Astrocyte (in vitro differentiated cells and primary cell): ENCODE measurements at regions not wholly inside any gene's neighbourhood (a gene's known extent, or its start where the extent isn't known, plus 50 kb on each side); places are given as distances from the start of the nearest gene placed in this dataset.

ENCODE experiments used
- DNase-seq: peaks from one replicate; pipeline ENCODE4 v3.0.0-alpha.2; 2010; ENCODE audit warnings: low read depth
- FAIRE-seq: peaks from 2 replicates; lab custom pipeline; 2011; peaks lifted over from hg19 to GRCh38; lab: Jason Lieb, UNC
- H2AFZ ChIP-seq: 2 replicates; pipeline ENCODE4 v1.6.0; 2012; ENCODE audit warnings: low read depth, low read length, inconsistent platforms
- H3K27ac ChIP-seq: 2 replicates; pipeline ENCODE4 v1.5.1; 2011; ENCODE audit warnings: low read depth, low read length, inconsistent platforms
- H3K27me3 ChIP-seq: 2 replicates; pipeline ENCODE4 v1.6.0; 2011; ENCODE audit warnings: low read length, inconsistent platforms; ENCODE audit not compliant: insufficient read depth
- H3K36me3 ChIP-seq: 2 replicates; pipeline ENCODE4 v1.5.1; 2011; ENCODE audit warnings: low read length, inconsistent platforms; ENCODE audit not compliant: insufficient read depth
- H3K4me1 ChIP-seq: 2 replicates; pipeline ENCODE4 v1.5.1; 2011; ENCODE audit warnings: low read length, inconsistent platforms; ENCODE audit not compliant: insufficient read depth
- H3K4me2 ChIP-seq: 2 replicates; pipeline ENCODE4 v1.6.0; 2012; ENCODE audit warnings: low read length, inconsistent platforms
- H3K4me3 ChIP-seq: 2 replicates; pipeline ENCODE4 v1.5.1; 2011; ENCODE audit warnings: low read depth, mild to moderate bottlenecking, low read length, inconsistent platforms; ENCODE audit not compliant: insufficient read depth
- H3K79me2 ChIP-seq: 2 replicates; pipeline ENCODE4 v1.6.0; 2012; ENCODE audit warnings: mild to moderate bottlenecking, low read length, inconsistent platforms; ENCODE audit not compliant: insufficient read depth
- H3K9ac ChIP-seq: 2 replicates; pipeline ENCODE4 v1.6.0; 2012; ENCODE audit warnings: mild to moderate bottlenecking, low read length, inconsistent platforms
- H3K9me3 ChIP-seq: 2 replicates; pipeline ENCODE4 v1.5.1; 2012; ENCODE audit warnings: low read depth, mild to moderate bottlenecking, low read length, inconsistent platforms; ENCODE audit not compliant: insufficient read depth
- H4K20me1 ChIP-seq: 2 replicates; pipeline ENCODE4 v1.6.0; 2012; ENCODE audit warnings: low read length, inconsistent platforms; ENCODE audit not compliant: insufficient read depth
- H3K27ac Mint-ChIP-seq: one replicate; pipeline ENCODE4 v1.8.0; 2021; ENCODE audit warnings: mild to moderate bottlenecking, mixed read lengths; ENCODE audit not compliant: unreplicated experiment
- H3K27me3 Mint-ChIP-seq: one replicate; pipeline ENCODE4 v1.8.0; 2021; ENCODE audit warnings: low read depth, mixed read lengths; ENCODE audit not compliant: unreplicated experiment
- H3K36me3 Mint-ChIP-seq: one replicate; pipeline ENCODE4 v1.8.0; 2021; ENCODE audit warnings: low read depth, mixed read lengths; ENCODE audit not compliant: unreplicated experiment
- H3K4me1 Mint-ChIP-seq: one replicate; pipeline ENCODE4 v1.8.0; 2021; ENCODE audit warnings: low read depth, mixed read lengths; ENCODE audit not compliant: unreplicated experiment
- H3K4me3 Mint-ChIP-seq: one replicate; pipeline ENCODE4 v1.8.0; 2021; ENCODE audit warnings: mild to moderate bottlenecking, moderate library complexity, mixed read lengths; ENCODE audit not compliant: unreplicated experiment
- H3K9me3 Mint-ChIP-seq: one replicate; pipeline ENCODE4 v1.8.0; 2021; ENCODE audit warnings: mild to moderate bottlenecking, mixed read lengths; ENCODE audit not compliant: unreplicated experiment
- EZH2 ChIP-seq: IDR thresholded peaks from 2 replicates; pipeline ENCODE4 v1.6.1; 2012; ENCODE audit warnings: mild to moderate bottlenecking, low read length, inconsistent platforms; ENCODE audit not compliant: insufficient read depth
- TF ChIP-seq, protein P1 (sequence below): IDR thresholded peaks from 2 replicates; pipeline ENCODE4 v1.5.1; 2011; ENCODE audit warnings: low read depth, mild to moderate bottlenecking, inconsistent platforms, low read length, moderate library complexity; ENCODE audit not compliant: insufficient read depth

DNA sequence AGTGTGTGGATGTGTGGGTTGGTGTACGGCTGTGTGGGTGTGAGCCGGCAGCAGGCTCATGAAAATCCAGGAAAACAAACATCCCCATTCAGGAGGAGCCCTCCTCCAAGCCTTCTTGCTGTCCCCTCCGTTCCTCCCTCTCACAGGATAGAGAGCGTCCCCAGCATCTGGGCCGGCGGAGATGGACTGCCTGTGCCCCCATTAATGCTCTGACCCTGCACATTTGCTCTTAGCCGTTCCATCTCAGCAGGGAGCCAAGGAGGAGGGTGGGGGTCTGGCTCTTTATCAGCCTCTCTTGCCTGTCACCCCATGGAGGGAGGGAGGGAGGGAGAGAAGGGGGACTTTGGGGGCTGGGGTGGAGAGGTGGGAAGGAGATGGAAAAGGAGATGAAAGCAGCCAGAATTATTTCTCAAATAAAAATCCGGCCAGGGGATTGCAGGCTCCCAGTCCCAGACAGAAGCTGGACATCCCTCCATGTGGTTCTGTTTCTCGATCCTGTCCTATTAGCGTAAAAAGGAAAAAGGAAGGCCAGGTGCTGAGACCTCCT, 240.0 kb upstream of the ZFHX3 start:
- Histone ChIP-seq H3K79me2 (no peaks in the 10 kb centered on the region), H3K36me3 (no peaks in the 10 kb centered on the region), H3K4me1 (no peaks in the 10 kb centered on the region), H4K20me1 (no peaks in the 10 kb centered on the region), H3K27ac (no peak overlapping the region), H2AFZ (no peak overlapping the region), H3K9ac (no peak overlapping the region), H3K4me2 (no peak overlapping the region), H3K4me3 (no peak overlapping the region), H3K27me3 (peaks cover 7% of the 10 kb centered on the region), H3K9me3 (no peaks in the 10 kb centered on the region)
- FAIRE-seq: no peak
- Mint-ChIP-seq H3K4me3 (no peak overlapping the region), H3K9me3 (peaks cover 2% of the 10 kb centered on the region), H3K36me3 (peaks cover 2% of the 10 kb centered on the region), H3K27me3 (peaks cover 40% of the 10 kb centered on the region), H3K27ac (no peak overlapping the region), H3K4me1 (no peaks in the 10 kb centered on the region)
- no peak for DNase-seq
- TF ChIP-seq, protein P1, sequence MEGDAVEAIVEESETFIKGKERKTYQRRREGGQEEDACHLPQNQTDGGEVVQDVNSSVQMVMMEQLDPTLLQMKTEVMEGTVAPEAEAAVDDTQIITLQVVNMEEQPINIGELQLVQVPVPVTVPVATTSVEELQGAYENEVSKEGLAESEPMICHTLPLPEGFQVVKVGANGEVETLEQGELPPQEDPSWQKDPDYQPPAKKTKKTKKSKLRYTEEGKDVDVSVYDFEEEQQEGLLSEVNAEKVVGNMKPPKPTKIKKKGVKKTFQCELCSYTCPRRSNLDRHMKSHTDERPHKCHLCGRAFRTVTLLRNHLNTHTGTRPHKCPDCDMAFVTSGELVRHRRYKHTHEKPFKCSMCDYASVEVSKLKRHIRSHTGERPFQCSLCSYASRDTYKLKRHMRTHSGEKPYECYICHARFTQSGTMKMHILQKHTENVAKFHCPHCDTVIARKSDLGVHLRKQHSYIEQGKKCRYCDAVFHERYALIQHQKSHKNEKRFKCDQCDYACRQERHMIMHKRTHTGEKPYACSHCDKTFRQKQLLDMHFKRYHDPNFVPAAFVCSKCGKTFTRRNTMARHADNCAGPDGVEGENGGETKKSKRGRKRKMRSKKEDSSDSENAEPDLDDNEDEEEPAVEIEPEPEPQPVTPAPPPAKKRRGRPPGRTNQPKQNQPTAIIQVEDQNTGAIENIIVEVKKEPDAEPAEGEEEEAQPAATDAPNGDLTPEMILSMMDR: no peak
- TF ChIP-seq EZH2: no peak

DNA sequence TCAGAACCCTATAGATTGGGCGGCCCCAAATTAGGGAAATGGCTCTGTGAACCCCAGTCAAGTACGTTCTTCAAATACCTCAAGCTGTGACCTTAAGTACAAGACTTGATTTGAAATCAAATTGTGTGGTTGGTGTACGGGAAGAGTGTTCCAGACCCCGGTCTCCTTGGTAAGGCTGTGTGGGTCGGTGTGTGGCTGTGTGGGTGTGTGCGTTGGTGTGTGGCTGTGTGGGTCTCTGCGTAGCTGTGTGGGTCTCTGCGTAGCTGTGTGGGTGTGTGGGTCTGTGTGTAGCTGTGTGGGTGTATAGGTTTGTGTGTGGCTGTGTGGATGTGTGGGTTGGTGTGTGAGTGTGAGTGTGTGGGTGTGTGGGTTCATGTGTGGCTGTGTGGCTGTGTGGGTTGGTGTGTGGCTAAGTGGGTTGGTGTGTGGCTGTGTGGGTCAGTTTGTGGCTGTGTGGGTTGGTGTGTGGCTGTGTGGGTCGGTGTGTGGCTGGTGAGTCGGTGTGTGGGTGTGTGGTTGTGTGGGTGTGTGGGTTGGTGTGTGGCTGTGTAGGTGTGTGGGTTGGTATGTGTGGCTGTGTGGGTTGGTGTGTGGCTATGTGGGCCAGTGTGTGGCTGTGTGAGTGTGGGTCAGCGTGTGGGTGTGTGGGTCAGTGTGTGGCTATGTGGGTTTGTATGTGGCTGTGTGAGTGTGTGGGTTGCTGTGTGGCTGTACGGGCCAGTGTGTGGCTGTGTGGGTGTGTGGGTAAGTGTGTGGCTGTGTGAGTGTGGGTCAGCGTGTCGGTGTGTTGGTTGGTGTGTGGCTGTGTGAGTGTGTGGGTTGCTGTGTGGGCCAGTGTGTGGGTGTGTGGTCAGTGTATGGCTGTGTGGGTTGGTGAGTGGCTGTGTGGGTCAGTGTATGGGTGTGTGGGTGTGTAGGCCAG, 238.7 kb upstream of the ZFHX3 start:
- Mint-ChIP-seq H3K4me3 (no peak overlapping the region), H3K27ac (no peak overlapping the region), H3K9me3 (peaks cover 2% of the 10 kb centered on the region), H3K27me3 (peaks cover 32% of the 10 kb centered on the region), H3K36me3 (no peaks in the 10 kb centered on the region), H3K4me1 (no peaks in the 10 kb centered on the region)
- no peaks in the 10 kb centered on the region for H3K9me3 ChIP-seq
- DNase-seq (no peak), FAIRE-seq (no peak)
- H3K27me3 ChIP-seq: peaks cover 5% of the 10 kb centered on the region
- H3K4me1 ChIP-seq: no peaks in the 10 kb centered on the region
- no peaks in the 10 kb centered on the region for H3K36me3 ChIP-seq
- no peak overlapping the region for H3K4me3 ChIP-seq
- no peak overlapping the region for H3K9ac ChIP-seq
- no peaks in the 10 kb centered on the region for H4K20me1 ChIP-seq
- no peaks in the 10 kb centered on the region for H3K79me2 ChIP-seq
- H3K4me2 ChIP-seq: no peak overlapping the region
- H3K27ac ChIP-seq: no peak overlapping the region
- no peak overlapping the region for H2AFZ ChIP-seq
- TF ChIP-seq, protein P1: no peak
- no peak for TF ChIP-seq EZH2
